HCT116 (cell line): ENCODE measurements at regions not wholly inside any gene's neighbourhood (a gene's known extent, or its start where the extent isn't known, plus 50 kb on each side); places are given as distances from the start of the nearest gene placed in this dataset.

ENCODE experiments used
- ATAC-seq: fragments of 200-7000 bp; cut with Tn5 transposase; 2 replicates; pipeline ENCODE4 v1.9.1; 2020; ENCODE audit warnings: mild to moderate bottlenecking, moderate library complexity
- BruUV-seq: library from RNA; stranded (reverse); fragments of 400-500 nt; replicated peaks from 2 replicates; lab custom pipeline; 2021; lab: Mats Ljungman, UMichigan
- CTCF ChIA-PET: fragments of 300-600 bp; sonication (Branson Sonifier 250); formaldehyde crosslinking; loops from one replicate; lab custom pipeline; 2021; ENCODE audit warnings: antibody characterized with exemption; lab: Charles Lee
- POLR2A ChIA-PET: fragments of 300-600, 350-600 bp; sonication (Branson Sonifier 250); formaldehyde crosslinking; loops from one replicate; lab custom pipeline; 2021; ENCODE audit warnings: antibody characterized with exemption; lab: Charles Lee
- RAD21 ChIA-PET, 2 experiments: fragments of 300-600 bp; sonication (Branson Sonifier 250); formaldehyde crosslinking; loops; one replicate each; lab custom pipeline; 2023; ENCODE audit warnings: low total read pairs in 2 of 2; ENCODE audit not compliant: uncharacterized antibody in 2 of 2, unreplicated experiment in 2 of 2, low non-redundant PET in 1 of 2; lab: Charles Lee
- DNase-seq: peaks from one replicate; pipeline ENCODE4 v3.0.0-alpha.2; 2010; ENCODE audit warnings: low read depth, low spot score
- H2AFZ ChIP-seq: fragments of 200-600 bp; shearing (Covaris generic), sonication (generic); 2 replicates; pipeline ENCODE4 v1.6.1; 2017; ENCODE audit warnings: low read depth, mixed run types, mixed read lengths, antibody characterized with exemption, low read length; ENCODE audit not compliant: poor library complexity, severe bottlenecking
- H3K27ac ChIP-seq: 2 replicates; pipeline ENCODE4 v1.5.1; 2012; ENCODE audit warnings: low read depth, low read length
- H3K27me3 ChIP-seq: fragments of 200-600 bp; sonication (generic); 2 replicates; pipeline ENCODE4 v1.6.1; 2016; ENCODE audit warnings: mixed run types, low read length, mixed read lengths; ENCODE audit not compliant: insufficient read depth
- H3K36me3 ChIP-seq, 2 experiments: fragments of 200-500 bp in 1 of 2; fragments of 200-600 bp in 1 of 2; sonication (Bioruptor generic) in 1 of 2; sonication (generic) in 1 of 2; 2 replicates each; pipeline versions ENCODE4 v1.5.1 to v1.6.1; 2014 to 2016; ENCODE audit warnings: low read length in 2 of 2, inconsistent platforms in 1 of 2, mixed read lengths in 1 of 2, mixed run types in 1 of 2; ENCODE audit not compliant: insufficient read depth in 2 of 2, control insufficient read depth in 1 of 2
- H3K4me1 ChIP-seq, 2 experiments: fragments of 200-600 bp in 1 of 2; sonication (generic) in 1 of 2; 2 replicates each; pipeline versions ENCODE4 v1.5.1 to v1.6.1; 2012 to 2017; ENCODE audit warnings: low read length in 2 of 2, inconsistent platforms in 1 of 2, mild to moderate bottlenecking in 1 of 2, mixed read lengths in 1 of 2, mixed run types in 1 of 2, moderate library complexity in 1 of 2; ENCODE audit not compliant: insufficient read depth in 2 of 2, control insufficient read depth in 1 of 2
- H3K4me2 ChIP-seq: fragments of 200-600 bp; sonication (generic); 2 replicates; pipeline ENCODE4 v1.6.1; 2017; ENCODE audit warnings: mixed run types, low read length, mixed read lengths
- H3K4me3 ChIP-seq, 2 experiments: fragments of 200-600 bp in 1 of 2; sonication (generic) in 1 of 2; replicated peaks in 1 of 2; 2 replicates each; pipeline ENCODE4 v1.5.1; 2011 to 2016; ENCODE audit warnings: low read length in 2 of 2, control low read depth in 1 of 2, low read depth in 1 of 2, mild to moderate bottlenecking in 1 of 2, mixed read lengths in 1 of 2, mixed run types in 1 of 2
- H3K79me2 ChIP-seq: fragments of 200-600 bp; sonication (generic); 2 replicates; pipeline ENCODE4 v1.6.1; 2017; ENCODE audit warnings: mild to moderate bottlenecking, mixed run types, low read length, moderate library complexity, mixed read lengths; ENCODE audit not compliant: insufficient read depth
- H3K9ac ChIP-seq: fragments of 200-600 bp; sonication (generic); 2 replicates; pipeline ENCODE4 v1.6.1; 2016; ENCODE audit warnings: low read length, mixed read lengths
- H3K9me2 ChIP-seq: fragments of 200-600 bp; sonication (generic), shearing (Covaris generic); 2 replicates; pipeline ENCODE4 v1.6.1; 2017; ENCODE audit warnings: mixed run types, mild to moderate bottlenecking, moderate library complexity; ENCODE audit not compliant: insufficient read depth
- H3K9me3 ChIP-seq, 2 experiments: fragments of 200-500 bp in 1 of 2; fragments of 200-600 bp in 1 of 2; sonication (Bioruptor generic) in 1 of 2; sonication (generic) in 1 of 2; 2 replicates each; pipeline ENCODE4 v1.6.1; 2014 to 2017; ENCODE audit warnings: low read length in 2 of 2, mixed read lengths in 2 of 2, inconsistent platforms in 1 of 2, low read depth in 1 of 2, mild to moderate bottlenecking in 1 of 2, mixed run types in 1 of 2, moderate library complexity in 1 of 2; ENCODE audit not compliant: control insufficient read depth in 1 of 2, insufficient read depth in 1 of 2
- H4K20me1 ChIP-seq: fragments of 200-600 bp; sonication (generic), shearing (Covaris generic); 2 replicates; pipeline ENCODE4 v1.6.1; 2017; ENCODE audit warnings: mixed run types, mild to moderate bottlenecking, moderate library complexity; ENCODE audit not compliant: insufficient read depth
- ATF3 ChIP-seq: IDR thresholded peaks from 2 replicates; pipeline ENCODE4 v1.6.1; 2012
- CBX3 ChIP-seq: IDR thresholded peaks from 2 replicates; pipeline ENCODE4 v1.6.1; 2012; ENCODE audit warnings: low read depth
- CEBPB ChIP-seq: IDR thresholded peaks from 2 replicates; pipeline ENCODE4 v1.6.1; 2012; ENCODE audit warnings: low read depth
- CTCF ChIP-seq, 3 experiments: fragments of 200-600 bp in 1 of 3; sonication (generic) in 1 of 3; IDR thresholded peaks in 2 of 3; conservative IDR thresholded peaks in 1 of 3; 2 replicates each; pipeline ENCODE4 v1.5.1; 2012 to 2017; ENCODE audit warnings: low read depth in 2 of 3, low read length in 2 of 3, antibody characterized with exemption in 1 of 3, borderline replicate concordance in 1 of 3, control low read depth in 1 of 3, mild to moderate bottlenecking in 1 of 3, mixed read lengths in 1 of 3, mixed run types in 1 of 3, moderate library complexity in 1 of 3; ENCODE audit not compliant: insufficient read depth in 1 of 3
- EGR1 ChIP-seq: IDR thresholded peaks from 2 replicates; pipeline ENCODE4 v1.6.1; 2012; ENCODE audit warnings: low read depth
- ELF1 ChIP-seq: IDR thresholded peaks from 2 replicates; pipeline ENCODE4 v1.6.1; 2012; ENCODE audit warnings: low read depth, borderline replicate concordance
- EZH2 ChIP-seq: fragments of 200-600 bp; sonication (generic); IDR thresholded peaks from 2 replicates; pipeline ENCODE4 v1.6.1; 2017; ENCODE audit warnings: antibody characterized with exemption, mixed run types
- EZH2phosphoT487 ChIP-seq: fragments of 200-600 bp; IDR thresholded peaks from 2 replicates; pipeline ENCODE4 v1.6.1; 2018; ENCODE audit warnings: antibody characterized with exemption, borderline replicate concordance
- POLR2A ChIP-seq: IDR thresholded peaks from 2 replicates; pipeline ENCODE4 v1.7.0; 2011; ENCODE audit warnings: borderline replicate concordance; ENCODE audit not compliant: insufficient read depth, insufficient read length; ENCODE audit errors: extremely low read depth
- POLR2AphosphoS5 ChIP-seq: IDR thresholded peaks from 2 replicates; pipeline ENCODE4 v1.6.1; 2011; ENCODE audit warnings: mild to moderate bottlenecking, low read depth, low read length, moderate library complexity
- RAD21 ChIP-seq: IDR thresholded peaks from 2 replicates; pipeline ENCODE4 v1.6.1; 2012; ENCODE audit warnings: low read depth, mild to moderate bottlenecking
- SIN3A ChIP-seq: IDR thresholded peaks from 2 replicates; pipeline ENCODE4 v1.6.1; 2012; ENCODE audit warnings: low read depth
- SRF ChIP-seq: IDR thresholded peaks from 2 replicates; pipeline ENCODE4 v1.6.1; 2012; ENCODE audit warnings: low read depth
- TCF7L2 ChIP-seq: IDR thresholded peaks from 2 replicates; pipeline ENCODE4 v1.7.0; 2011; ENCODE audit warnings: borderline replicate concordance, inconsistent platforms; ENCODE audit not compliant: insufficient read depth, insufficient read length; ENCODE audit errors: extremely low read depth
- YY1 ChIP-seq: IDR thresholded peaks from 2 replicates; pipeline ENCODE4 v1.6.1; 2011; ENCODE audit warnings: low read length, low read depth, moderate library complexity, mild to moderate bottlenecking; ENCODE audit not compliant: insufficient replicate concordance; ENCODE audit errors: extremely low read depth
- ZBTB33 ChIP-seq: IDR thresholded peaks from 2 replicates; pipeline ENCODE4 v1.6.1; 2011; ENCODE audit warnings: mild to moderate bottlenecking, low read length, moderate library complexity; ENCODE audit not compliant: insufficient replicate concordance; ENCODE audit errors: extremely low read depth
- ZFX ChIP-seq: fragments of 450-650 bp; IDR thresholded peaks from 2 replicates; pipeline ENCODE4 v1.6.1; 2017
- intact Hi-C: fragments of 100-400 bp; cut with micrococcal nuclease; formaldehyde crosslinking; loops from 2 replicates; pipeline ENCODE4 v1.10.0; 2022
- TF ChIP-seq, protein P1 (sequence below): IDR thresholded peaks from 2 replicates; pipeline ENCODE4 v1.6.1; 2012

DNA sequence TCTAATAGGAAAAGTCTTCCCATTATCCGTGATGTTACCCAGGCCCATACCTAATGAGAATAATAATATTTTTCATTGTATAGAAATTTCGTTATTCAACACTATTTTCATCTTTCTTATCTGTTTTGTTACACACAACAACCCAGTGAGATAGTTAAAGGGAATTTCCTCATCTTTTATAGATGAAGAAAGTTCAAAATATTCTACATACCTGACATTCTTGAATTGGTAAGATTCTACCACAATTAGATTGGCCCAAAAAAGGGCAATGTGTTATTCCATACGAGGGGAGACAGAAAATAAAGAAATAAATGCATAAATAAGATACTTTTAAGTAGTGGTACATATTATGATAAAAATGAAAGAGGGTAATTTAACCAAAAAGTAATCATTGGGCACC lies 405.5 kb upstream of the ADAMTS5 start:
- BruUV-seq, result no TSS peak
- Histone ChIP-seq H2AFZ (no peak overlapping the region), H3K36me3 (no peaks in the 10 kb centered on the region), H3K9me2 (no peaks in the 10 kb centered on the region), H3K9ac (no peak overlapping the region), H4K20me1 (no peaks in the 10 kb centered on the region), H3K4me3 (no peak overlapping the region), H3K4me1 (no peaks in the 10 kb centered on the region), H3K79me2 (no peaks in the 10 kb centered on the region), H3K4me2 (no peak overlapping the region), H3K27me3 (no peaks in the 10 kb centered on the region), H3K9me3 (peaks cover 20 to 41% of the 10 kb centered on the region in 2 experiments; a peak in 2 of 4 replicates), H3K27ac (no peak overlapping the region)
- RAD21 ChIA-PET, result no interaction called here
- CTCF ChIA-PET, result no interaction called here
- no peak for ATAC-seq
- no peak for DNase-seq
- intact Hi-C loops, result no loop called here
- no peak for TF ChIP-seq SIN3A
- TF ChIP-seq EGR1, result no peak
- TF ChIP-seq ELF1, result no peak
- no peak for TF ChIP-seq POLR2AphosphoS5
- TF ChIP-seq EZH2phosphoT487, result no peak
- no peak for TF ChIP-seq ATF3
- no peak for TF ChIP-seq CTCF (IDR thresholded peaks at IDR 0.05 in 2 of 3, conservative IDR thresholded peaks at IDR 0.05 in 1 of 3; ENCODE audit: borderline replicate concordance in 1 of 3, insufficient read depth in 1 of 3, low read depth in 2 of 3, low read length in 2 of 3)
- TF ChIP-seq ZBTB33, result no peak
- no peak for TF ChIP-seq ZFX
- no peak for TF ChIP-seq YY1
- TF ChIP-seq CBX3, result no peak
- TF ChIP-seq, protein P1, sequence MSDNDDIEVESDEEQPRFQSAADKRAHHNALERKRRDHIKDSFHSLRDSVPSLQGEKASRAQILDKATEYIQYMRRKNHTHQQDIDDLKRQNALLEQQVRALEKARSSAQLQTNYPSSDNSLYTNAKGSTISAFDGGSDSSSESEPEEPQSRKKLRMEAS, result no peak
- no peak for TF ChIP-seq SRF
- TF ChIP-seq RAD21, result no peak
- TF ChIP-seq POLR2A, result no peak
- no peak for TF ChIP-seq CEBPB
- no peak for TF ChIP-seq EZH2
- no peak for TF ChIP-seq TCF7L2
- POLR2A ChIA-PET, result no interaction called here
